Suprapubic skin (tissue), 4 donors: ENCODE measurements at regions not wholly inside any gene's neighbourhood (a gene's known extent, or its start where the extent isn't known, plus 50 kb on each side); places are given as distances from the start of the nearest gene placed in this dataset.

Source experiments
- DNase-seq, 2 donors: peaks; one replicate each; pipeline ENCODE4 v3.0.0-alpha.2; 2019; ENCODE audit warnings: low spot score in 2 of 2
- H3K27ac ChIP-seq: fragments of 200-600 bp; sonication (generic); one replicate; pipeline ENCODE4 v1.5.1; 2019
- H3K27me3 ChIP-seq: fragments of 200-600 bp; sonication (generic); one replicate; pipeline ENCODE4 v1.5.1; 2019
- H3K36me3 ChIP-seq: fragments of 200-600 bp; sonication (generic); one replicate; pipeline ENCODE4 v1.5.1; 2019
- H3K4me1 ChIP-seq: fragments of 200-600 bp; sonication (generic); one replicate; pipeline ENCODE4 v1.5.1; 2019
- H3K4me3 ChIP-seq: fragments of 200-600 bp; sonication (generic); one replicate; pipeline ENCODE4 v1.5.1; 2019; ENCODE audit warnings: mild to moderate bottlenecking
- H3K9me3 ChIP-seq: fragments of 200-600 bp; sonication (generic); one replicate; pipeline ENCODE4 v1.5.1; 2019
- CTCF ChIP-seq, 2 donors: fragments of 200-600 bp in 1 of 2; fragments of 450-650 bp in 1 of 2; sonication (generic) in 1 of 2; IDR thresholded peaks; one replicate each; pipeline ENCODE4 v1.5.1; 2016 to 2019; ENCODE audit warnings: antibody characterized with exemption in 2 of 2, mild to moderate bottlenecking in 1 of 2, moderate library complexity in 1 of 2
- EP300 ChIP-seq: sonication (generic); formaldehyde crosslinking; IDR thresholded peaks from one replicate; pipeline ENCODE4 v1.6.1; 2017; ENCODE audit warnings: antibody characterized with exemption
- POLR2A ChIP-seq, 2 donors: fragments of 450-650 bp; IDR thresholded peaks; one replicate each; pipeline ENCODE4 v1.6.1; 2017; ENCODE audit warnings: antibody characterized with exemption in 2 of 2, mild to moderate bottlenecking in 2 of 2, moderate library complexity in 2 of 2
- POLR2AphosphoS5 ChIP-seq, 3 donors: sonication (generic); formaldehyde crosslinking; IDR thresholded peaks; one replicate each; pipeline ENCODE4 v1.6.1; 2017; ENCODE audit warnings: antibody characterized with exemption in 3 of 3
- WGBS: methylation state at CpG from one replicate; pipeline ENCODE4 v1.1.5; 2018; 5-methylcytosine and 5-hydroxymethylcytosine counted together

- WGBS, result 88% methylated on average over 2 of the region's 2 CpGs
- H3K9me3 ChIP-seq, result no peaks in the 10 kb centered on the region
Measured at GRCh38 chr9:75482566-75482965, 394.3 kb downstream of the OSTF1 start.

DNA sequence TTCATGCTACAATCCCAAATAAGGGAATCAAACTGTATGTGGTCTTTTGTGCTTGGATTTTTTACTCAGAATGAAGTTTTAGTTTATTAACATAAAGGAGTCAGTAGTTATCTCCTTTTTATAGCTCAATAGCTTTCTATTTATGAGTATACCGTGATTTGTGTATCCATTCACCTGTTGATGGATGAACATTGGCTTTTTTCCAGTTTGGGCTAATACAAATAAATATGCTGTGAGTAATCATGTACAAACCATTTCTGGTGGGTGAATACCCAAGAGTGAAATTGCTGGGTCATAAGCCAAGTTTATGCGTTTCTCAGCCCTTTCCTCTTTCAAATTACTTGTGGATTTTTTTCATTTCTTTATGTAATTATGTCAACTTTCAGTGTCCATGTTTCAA, 395.3 kb downstream of the OSTF1 start:
- Histone ChIP-seq H3K27ac (no peak overlapping the region), H3K27me3 (no peaks in the 10 kb centered on the region), H3K36me3 (no peaks in the 10 kb centered on the region), H3K4me1 (no peaks in the 10 kb centered on the region), H3K4me3 (no peak overlapping the region), H3K9me3 (no peaks in the 10 kb centered on the region)
- TF ChIP-seq POLR2A (IDR thresholded peaks at IDR 0.05), result no peak
- no peak for TF ChIP-seq EP300
- TF ChIP-seq POLR2AphosphoS5 (IDR thresholded peaks at IDR 0.05), result no peak
- TF ChIP-seq CTCF (IDR thresholded peaks at IDR 0.05), result no peak
- 49% methylated on average over 2 of the region's 2 CpGs for WGBS
- DNase-seq, result no peak

More at GRCh38 chr9:75482566-75482965, 394.3 kb downstream of the OSTF1 start:
- Histone ChIP-seq H3K27ac (no peak overlapping the region), H3K27me3 (no peaks in the 10 kb centered on the region), H3K36me3 (no peaks in the 10 kb centered on the region), H3K4me1 (no peaks in the 10 kb centered on the region), H3K4me3 (no peak overlapping the region)
- DNase-seq, result no peak
- TF ChIP-seq CTCF (IDR thresholded peaks at IDR 0.05) (no peak), EP300 (no peak), POLR2A (IDR thresholded peaks at IDR 0.05) (no peak), POLR2AphosphoS5 (IDR thresholded peaks at IDR 0.05) (no peak)

DNA sequence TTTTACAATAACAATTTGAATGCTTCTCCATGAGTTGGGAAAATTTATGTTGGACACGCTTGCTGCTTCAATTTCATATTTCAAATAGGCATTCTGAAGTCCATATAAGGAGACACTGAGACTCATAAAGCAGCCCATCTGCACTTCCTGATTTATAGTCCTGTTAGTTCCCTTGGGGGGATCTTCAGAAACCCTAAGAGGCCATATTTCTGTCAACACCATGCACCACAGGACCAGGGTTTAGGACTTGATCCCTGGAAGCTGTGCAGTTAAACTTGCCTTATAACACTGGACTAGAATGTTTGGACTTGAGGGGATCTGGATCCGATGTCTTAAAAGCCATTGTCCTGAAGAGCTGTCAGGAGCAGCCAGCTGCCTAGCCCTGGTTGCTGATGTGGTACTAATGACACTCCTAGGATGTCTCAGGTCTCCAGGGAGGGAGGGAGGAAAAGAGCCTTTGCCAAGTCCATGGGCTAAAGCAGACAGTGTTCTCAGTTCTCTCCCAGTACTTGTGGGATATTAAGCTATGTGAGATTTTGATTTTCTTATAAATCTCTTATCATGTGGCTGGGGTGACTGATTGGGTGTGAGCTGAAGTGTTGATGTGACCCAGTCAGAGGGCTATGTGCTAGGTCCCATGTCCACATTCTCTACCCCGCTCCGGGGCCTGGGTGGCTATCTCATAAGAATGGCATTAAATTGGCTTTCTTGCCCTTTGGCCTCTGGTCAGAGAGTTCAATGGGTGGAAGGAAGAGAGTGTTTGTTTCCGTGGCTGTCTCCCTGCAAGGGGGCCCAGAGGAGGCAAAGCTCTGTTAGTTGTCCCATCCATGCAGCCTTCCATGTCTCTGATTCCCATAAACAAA, 399.8 kb downstream of the OSTF1 start:
- Histone ChIP-seq H3K36me3 (no peaks in the 10 kb centered on the region), H3K27me3 (no peaks in the 10 kb centered on the region), H3K27ac (peak overlapping the region; percentile 11), H3K4me3 (no peak overlapping the region), H3K4me1 (no peaks in the 10 kb centered on the region), H3K9me3 (no peaks in the 10 kb centered on the region)
- 54% methylated on average over 5 of the region's 5 CpGs for WGBS
- DNase-seq, result no peak
- TF ChIP-seq POLR2A (IDR thresholded peaks at IDR 0.05) (no peak), CTCF (IDR thresholded peaks at IDR 0.05) (no peak), EP300 (no peak), POLR2AphosphoS5 (IDR thresholded peaks at IDR 0.05) (no peak)

DNA sequence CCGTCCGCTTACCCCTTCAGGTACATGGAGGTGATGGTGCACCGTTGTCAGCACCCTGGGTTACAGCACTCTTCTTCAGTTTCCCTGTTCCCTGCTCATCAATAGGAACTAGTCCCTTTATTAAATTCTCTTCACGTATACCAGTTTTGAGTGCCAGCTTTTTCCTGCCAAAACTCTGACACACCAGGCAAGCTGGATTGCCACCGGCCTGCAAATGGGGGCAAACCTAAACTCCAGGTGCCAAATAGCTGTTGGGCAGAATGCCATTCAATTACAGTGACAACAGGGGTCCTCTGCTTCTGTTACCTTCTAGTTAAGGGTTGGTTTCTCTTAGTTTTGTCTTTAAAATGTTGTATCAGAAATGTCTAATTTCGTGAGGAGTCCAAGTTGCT, 400.4 kb downstream of the OSTF1 start:
- no peak for TF ChIP-seq CTCF (IDR thresholded peaks at IDR 0.05)
- TF ChIP-seq POLR2A (IDR thresholded peaks at IDR 0.05), result no peak
- TF ChIP-seq EP300, result no peak
- TF ChIP-seq POLR2AphosphoS5 (IDR thresholded peaks at IDR 0.05), result no peak
- Histone ChIP-seq H3K27ac (peak overlapping the region; percentile 11), H3K4me3 (no peak overlapping the region), H3K4me1 (no peaks in the 10 kb centered on the region), H3K36me3 (no peaks in the 10 kb centered on the region), H3K9me3 (no peaks in the 10 kb centered on the region), H3K27me3 (no peaks in the 10 kb centered on the region)
- 80% methylated on average over 6 of the region's 6 CpGs for WGBS
- DNase-seq, result no peak

- Histone ChIP-seq H3K27ac (no peak overlapping the region), H3K9me3 (no peaks in the 10 kb centered on the region), H3K36me3 (no peaks in the 10 kb centered on the region), H3K27me3 (no peaks in the 10 kb centered on the region), H3K4me3 (no peak overlapping the region), H3K4me1 (no peaks in the 10 kb centered on the region)
- TF ChIP-seq POLR2AphosphoS5 (IDR thresholded peaks at IDR 0.05), result no peak
- no peak for TF ChIP-seq POLR2A (IDR thresholded peaks at IDR 0.05)
- TF ChIP-seq CTCF (IDR thresholded peaks at IDR 0.05), result no peak
- TF ChIP-seq EP300, result no peak
- WGBS, result 44% methylated on average over 2 of the region's 2 CpGs
- DNase-seq, result no peak
Measured at GRCh38 chr9:75490326-75490725, 400.1 kb upstream of the PCSK5 start.
